ENCODE measurements at regions not wholly inside any gene's neighbourhood (a gene's known extent, or its start where the extent isn't known, plus 50 kb on each side); places are given as distances from the start of the nearest gene placed in this dataset.

GRCh38 chr18:24990671-24991134 lies 361.3 kb downstream of the ZNF521 start:
- TF ChIP-seq BACH2 (CRISPR knock-in tag; IDR thresholded peaks at IDR 0.05; ENCODE audit: borderline replicate concordance) (no peak), CREB5 (CRISPR knock-in tag; IDR thresholded peaks at IDR 0.05; ENCODE audit: low read depth) (no peak), ESRRG (CRISPR knock-in tag; IDR thresholded peaks at IDR 0.05) (no peak), RARB (CRISPR knock-in tag; IDR thresholded peaks at IDR 0.05) (no peak), ZFP3 (CRISPR knock-in tag; IDR thresholded peaks at IDR 0.05) (no peak), PATZ1 (CRISPR knock-in tag; IDR thresholded peaks at IDR 0.05; ENCODE audit: borderline replicate concordance) (no peak), POU6F1 (CRISPR knock-in tag; IDR thresholded peaks at IDR 0.05; ENCODE audit: borderline replicate concordance, low read depth) (no peak), OSR1 (CRISPR knock-in tag; IDR thresholded peaks at IDR 0.05) (no peak), TCF4 (CRISPR knock-in tag; IDR thresholded peaks at IDR 0.05; ENCODE audit: borderline replicate concordance) (no peak)

All from SK-N-SH treated with all-trans-retinoic acid at 6 μM for 48 hours (cell line).